Thoracic aorta (tissue), 2 donors: ENCODE measurements at regions not wholly inside any gene's neighbourhood (a gene's known extent, or its start where the extent isn't known, plus 50 kb on each side); places are given as distances from the start of the nearest gene placed in this dataset.

Experiments
- ATAC-seq: fragments of 150-250 bp; one replicate; pipeline ENCODE4 v1.8.0; 2017; ENCODE audit warnings: low read depth; ENCODE audit not compliant: insufficient number of reproducible peaks, low FRiP score
- DNase-seq: peaks from one replicate; pipeline ENCODE4 v3.0.0-alpha.2; 2020; ENCODE audit warnings: low spot score
- H3K27ac ChIP-seq, 2 donors: fragments of 200-600 bp; sonication (generic); 1 replicate in 1 of 2; 2 replicates in 1 of 2; pipeline ENCODE4 v1.5.1; 2016; ENCODE audit warnings: mild to moderate bottlenecking in 2 of 2, moderate library complexity in 2 of 2
- H3K27me3 ChIP-seq: fragments of 200-600 bp; sonication (generic); replicated peaks from 2 replicates; pipeline ENCODE4 v1.6.0; 2016; ENCODE audit warnings: mild to moderate bottlenecking; ENCODE audit not compliant: insufficient read depth
- H3K36me3 ChIP-seq: fragments of 200-600 bp; sonication (generic); one replicate; pipeline ENCODE4 v1.5.1; 2016
- H3K4me1 ChIP-seq, 2 donors: fragments of 200-600 bp; sonication (generic); 1 replicate in 1 of 2; 2 replicates in 1 of 2; pipeline versions ENCODE4 v1.5.1 to v1.6.0; 2016; ENCODE audit warnings: low read depth in 2 of 2, mild to moderate bottlenecking in 1 of 2; ENCODE audit not compliant: control insufficient read depth in 1 of 2
- H3K4me3 ChIP-seq: fragments of 200-600 bp; sonication (generic); 2 replicates; pipeline ENCODE4 v1.5.1; 2016; ENCODE audit warnings: mild to moderate bottlenecking
- H3K9me3 ChIP-seq: fragments of 200-600 bp; sonication (generic); 2 replicates; pipeline ENCODE4 v1.5.1; 2016
- CTCF ChIP-seq: fragments of 200-600 bp; sonication (generic); IDR thresholded peaks from one replicate; pipeline ENCODE4 v1.5.1; 2019; ENCODE audit warnings: antibody characterized with exemption

GRCh38 chr19:31554360-31554759 is 205.1 kb upstream of the TSHZ3 start:
- no peak for ATAC-seq
- H3K27ac ChIP-seq: no peak overlapping the region
- no peak for DNase-seq

GRCh38 chr19:31555634-31556215 is 206.5 kb upstream of the TSHZ3 start:
- H3K4me1 ChIP-seq: no peaks in the 10 kb centered on the region

More at GRCh38 chr19:31554360-31554759, 205.1 kb upstream of the TSHZ3 start:
- no peaks in the 10 kb centered on the region for H3K9me3 ChIP-seq
- no peak overlapping the region for H3K4me3 ChIP-seq
- H3K4me1 ChIP-seq: no peaks in the 10 kb centered on the region
- no peaks in the 10 kb centered on the region for H3K27me3 ChIP-seq
- no peak for TF ChIP-seq CTCF
- no peaks in the 10 kb centered on the region for H3K36me3 ChIP-seq

GRCh38 chr19:31559494-31559893 is 210.3 kb upstream of the TSHZ3 start:
- no peaks in the 10 kb centered on the region for H3K27me3 ChIP-seq
- no peak overlapping the region for H3K27ac ChIP-seq
- no peak for TF ChIP-seq CTCF
- no peaks in the 10 kb centered on the region for H3K36me3 ChIP-seq
- H3K4me3 ChIP-seq: no peak overlapping the region
- DNase-seq (no peak), ATAC-seq (no peak)
- H3K9me3 ChIP-seq: no peaks in the 10 kb centered on the region
- H3K4me1 ChIP-seq: no peaks in the 10 kb centered on the region

More at GRCh38 chr19:31555634-31556215, 206.5 kb upstream of the TSHZ3 start:
- ATAC-seq: no peak
- Histone ChIP-seq H3K36me3 (no peaks in the 10 kb centered on the region), H3K27me3 (no peaks in the 10 kb centered on the region), H3K27ac (no peak overlapping the region), H3K9me3 (no peaks in the 10 kb centered on the region), H3K4me3 (no peak overlapping the region)
- TF ChIP-seq CTCF: no peak
- no peak for DNase-seq

- H3K4me1 ChIP-seq: no peaks in the 10 kb centered on the region
- no peaks in the 10 kb centered on the region for H3K9me3 ChIP-seq
- no peaks in the 10 kb centered on the region for H3K36me3 ChIP-seq
- no peak overlapping the region for H3K27ac ChIP-seq
- no peak for ATAC-seq
- no peak for DNase-seq
- H3K27me3 ChIP-seq: no peaks in the 10 kb centered on the region
- no peak overlapping the region for H3K4me3 ChIP-seq
- no peak for TF ChIP-seq CTCF
Measured at GRCh38 chr19:31560086-31561060, 211.1 kb upstream of the TSHZ3 start.

- Histone ChIP-seq H3K9me3 (no peaks in the 10 kb centered on the region), H3K4me1 (no peaks in the 10 kb centered on the region), H3K27ac (no peak overlapping the region), H3K36me3 (no peaks in the 10 kb centered on the region), H3K27me3 (no peaks in the 10 kb centered on the region), H3K4me3 (no peak overlapping the region)
- no peak for ATAC-seq
- DNase-seq: no peak
- TF ChIP-seq CTCF: no peak
Measured at GRCh38 chr19:31562966-31563612, 213.9 kb upstream of the TSHZ3 start.
